RWPE1 (cell line): ENCODE measurements at regions not wholly inside any gene's neighbourhood (a gene's known extent, or its start where the extent isn't known, plus 50 kb on each side); places are given as distances from the start of the nearest gene placed in this dataset.

Experiments used
- CTCF ChIA-PET: fragments of 350-600 bp; sonication (Branson Sonifier 250); formaldehyde crosslinking; extraction: SDS; loops from one replicate; lab custom pipeline; 2021; lab: Yijun Ruan, JAX
- POLR2A ChIA-PET: fragments of 400-600 bp; formaldehyde crosslinking; extraction: SDS; loops from one replicate; lab custom pipeline; 2020; ENCODE audit warnings: antibody characterized with exemption; ENCODE audit not compliant: low non-redundant PET; lab: Yijun Ruan, JAX
- DNase-seq: peaks from one replicate; pipeline ENCODE4 v3.0.0; 2012; ENCODE audit warnings: low spot score
- H3K27ac ChIP-seq: fragments of 450-650 bp; 2 replicates; pipeline ENCODE4 v1.5.1; 2017
- TF ChIP-seq, protein P1 (sequence below): fragments of 450-650 bp; conservative IDR thresholded peaks from 2 replicates; pipeline ENCODE4 v1.5.1; 2017; ENCODE audit warnings: low read depth, mild to moderate bottlenecking

DNA sequence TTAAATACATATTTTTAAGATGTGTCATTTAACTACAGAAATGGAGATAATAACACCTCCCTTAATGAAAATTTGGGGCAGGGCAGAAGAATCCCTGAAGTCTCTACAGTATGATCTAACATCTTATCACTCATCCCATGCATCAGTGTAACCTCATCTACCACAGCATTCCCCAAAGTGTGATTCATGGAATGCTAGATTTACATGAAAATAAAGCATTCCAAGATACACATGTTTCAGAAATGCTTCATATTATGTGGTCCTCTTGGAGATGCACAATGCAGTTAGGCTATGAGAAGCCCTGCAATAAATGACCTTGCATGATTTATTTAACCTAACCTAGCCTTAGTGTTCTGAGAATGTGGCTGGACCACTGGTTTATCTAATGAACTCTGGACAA is 166.9 kb upstream of the SYT6 start:
- peak; percentile 58 for DNase-seq
- POLR2A ChIA-PET, result no interaction called here
- CTCF ChIA-PET, result interaction anchor here (0.6 kb wide), 1 partner anchor 27 kb away, joined by 3 read pairs; no protein-coding TSS in a partner anchor
- TF ChIP-seq, protein P1, sequence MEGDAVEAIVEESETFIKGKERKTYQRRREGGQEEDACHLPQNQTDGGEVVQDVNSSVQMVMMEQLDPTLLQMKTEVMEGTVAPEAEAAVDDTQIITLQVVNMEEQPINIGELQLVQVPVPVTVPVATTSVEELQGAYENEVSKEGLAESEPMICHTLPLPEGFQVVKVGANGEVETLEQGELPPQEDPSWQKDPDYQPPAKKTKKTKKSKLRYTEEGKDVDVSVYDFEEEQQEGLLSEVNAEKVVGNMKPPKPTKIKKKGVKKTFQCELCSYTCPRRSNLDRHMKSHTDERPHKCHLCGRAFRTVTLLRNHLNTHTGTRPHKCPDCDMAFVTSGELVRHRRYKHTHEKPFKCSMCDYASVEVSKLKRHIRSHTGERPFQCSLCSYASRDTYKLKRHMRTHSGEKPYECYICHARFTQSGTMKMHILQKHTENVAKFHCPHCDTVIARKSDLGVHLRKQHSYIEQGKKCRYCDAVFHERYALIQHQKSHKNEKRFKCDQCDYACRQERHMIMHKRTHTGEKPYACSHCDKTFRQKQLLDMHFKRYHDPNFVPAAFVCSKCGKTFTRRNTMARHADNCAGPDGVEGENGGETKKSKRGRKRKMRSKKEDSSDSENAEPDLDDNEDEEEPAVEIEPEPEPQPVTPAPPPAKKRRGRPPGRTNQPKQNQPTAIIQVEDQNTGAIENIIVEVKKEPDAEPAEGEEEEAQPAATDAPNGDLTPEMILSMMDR, result no peak
- H3K27ac ChIP-seq, result no peak overlapping the region

DNA sequence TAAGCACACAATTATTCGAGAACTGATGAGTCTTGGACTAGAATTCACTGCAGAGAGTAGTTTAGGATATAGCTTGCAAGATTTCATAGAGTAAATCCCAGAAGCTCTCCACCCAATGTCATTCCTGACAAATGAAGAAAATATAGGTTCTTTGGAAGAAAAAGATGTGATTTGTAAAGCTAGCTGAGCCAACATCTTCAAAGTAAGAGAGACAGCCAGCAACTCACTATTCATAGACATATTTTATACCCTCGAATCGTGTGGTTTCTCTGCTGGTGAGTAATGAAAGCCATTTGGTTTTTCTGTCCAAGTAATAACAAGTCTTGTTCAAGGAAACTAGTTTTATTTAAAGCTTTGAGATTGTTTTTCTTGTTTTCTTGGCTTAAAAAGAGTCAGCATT is 165.7 kb upstream of the SYT6 start:
- CTCF ChIA-PET, result interaction anchor here (0.7 kb wide), 1 partner anchor 607 kb away, joined by 4 read pairs; no protein-coding TSS in a partner anchor
- TF ChIP-seq, protein P1, result no peak
- no peak overlapping the region for H3K27ac ChIP-seq
- DNase-seq, result no peak
- POLR2A ChIA-PET, result no interaction called here

DNA sequence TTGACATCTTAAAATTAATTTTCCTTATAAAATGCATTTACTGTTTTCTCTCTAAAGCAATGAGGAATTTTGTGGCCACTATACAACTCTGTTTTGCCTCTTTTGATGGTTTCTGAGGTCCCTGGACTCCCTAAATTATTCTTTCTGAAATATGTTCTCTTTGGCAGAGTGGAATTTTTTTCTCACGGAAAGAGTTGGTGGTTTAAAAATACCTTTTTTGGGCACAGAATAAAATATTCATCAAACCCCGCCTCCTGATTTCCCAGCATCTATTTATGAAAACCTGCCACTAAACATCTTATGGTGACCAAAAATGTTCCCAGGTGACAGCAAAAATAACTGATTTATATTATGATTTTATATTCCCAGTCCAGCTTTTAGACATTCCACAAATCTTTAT is 165.3 kb upstream of the SYT6 start:
- H3K27ac ChIP-seq, result no peak overlapping the region
- POLR2A ChIA-PET, result no interaction called here
- CTCF ChIA-PET, result no interaction called here
- no peak for DNase-seq
- TF ChIP-seq, protein P1, result no peak

DNA sequence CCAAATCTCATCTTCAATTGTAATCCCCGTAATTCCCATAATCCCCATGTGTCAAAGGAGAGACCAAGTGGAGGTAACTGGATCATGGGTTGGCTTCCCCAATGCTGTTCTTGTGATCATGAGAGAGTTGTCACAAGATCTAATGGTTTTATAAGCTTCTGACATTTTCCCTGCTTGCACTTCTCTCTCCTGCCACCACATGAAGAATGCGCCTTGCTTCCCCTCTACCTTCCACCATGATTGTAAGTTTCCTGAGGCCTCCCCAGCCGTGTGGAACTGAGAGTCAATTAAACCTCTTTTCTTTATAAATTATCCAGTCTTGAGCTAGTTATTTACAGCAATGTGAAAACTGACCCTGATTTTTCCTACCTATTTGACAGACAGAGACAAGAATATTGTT is 162.5 kb upstream of the SYT6 start:
- ChIA-PET POLR2A (no interaction called here), CTCF (interaction anchor here (0.6 to 0.8 kb wide), 2 partner anchors 16 to 681 kb away, joined by 3 read pairs; no protein-coding TSS in a partner anchor)
- DNase-seq, result no peak
- TF ChIP-seq, protein P1, result no peak
- H3K27ac ChIP-seq, result no peak overlapping the region

DNA sequence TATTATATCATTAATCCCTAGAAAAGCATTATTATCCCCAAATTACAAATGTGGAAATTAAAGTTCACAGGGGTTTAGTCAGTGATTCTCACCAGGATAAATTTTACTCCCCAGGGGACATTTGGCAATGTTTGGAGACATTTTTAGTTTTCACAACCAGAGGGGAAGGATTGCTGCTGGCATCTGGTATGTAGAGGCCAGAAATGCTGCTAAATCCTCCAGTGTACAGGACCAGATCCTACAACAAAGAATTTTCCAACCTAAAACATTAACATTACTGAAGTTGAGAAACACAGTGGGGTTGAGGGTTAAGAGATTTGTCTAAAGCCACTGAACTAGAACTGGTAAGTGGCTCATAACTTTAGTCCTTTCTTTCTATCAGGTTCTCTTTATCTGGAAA is 162.0 kb upstream of the SYT6 start:
- no peak overlapping the region for H3K27ac ChIP-seq
- CTCF ChIA-PET, result interaction anchor here (0.8 kb wide), 1 partner anchor 16 kb away, joined by 3 read pairs; no protein-coding TSS in a partner anchor
- TF ChIP-seq, protein P1, result no peak
- DNase-seq, result no peak
- POLR2A ChIA-PET, result no interaction called here

DNA sequence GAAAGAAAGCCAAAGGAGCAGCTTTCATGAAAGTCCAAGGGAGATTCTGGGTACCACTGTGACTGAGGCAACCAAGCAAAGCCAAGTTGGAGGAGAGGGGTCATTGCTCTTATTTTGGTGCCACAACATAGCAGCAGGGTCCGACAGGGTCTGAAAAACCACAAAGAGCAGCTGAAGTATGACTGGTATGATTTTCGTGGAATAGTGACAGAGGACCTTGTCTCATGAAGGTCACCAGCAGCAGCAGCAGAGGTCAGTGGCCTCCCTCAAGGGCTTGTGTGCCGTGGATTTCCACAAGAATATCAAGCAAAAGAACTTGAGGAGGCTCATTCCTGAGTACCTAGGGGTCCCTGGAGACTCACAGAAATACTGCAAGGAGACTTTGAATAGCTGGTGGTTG is 160.9 kb upstream of the SYT6 start:
- POLR2A ChIA-PET, result no interaction called here
- CTCF ChIA-PET, result interaction anchor here (0.5 kb wide), 1 partner anchor 198 kb away, joined by 3 read pairs; no protein-coding TSS in a partner anchor
- TF ChIP-seq, protein P1, result no peak
- DNase-seq, result no peak
- no peak overlapping the region for H3K27ac ChIP-seq
